ENCODE measurements at regions not wholly inside any gene's neighbourhood (a gene's known extent, or its start where the extent isn't known, plus 50 kb on each side); places are given as distances from the start of the nearest gene placed in this dataset.

DNA sequence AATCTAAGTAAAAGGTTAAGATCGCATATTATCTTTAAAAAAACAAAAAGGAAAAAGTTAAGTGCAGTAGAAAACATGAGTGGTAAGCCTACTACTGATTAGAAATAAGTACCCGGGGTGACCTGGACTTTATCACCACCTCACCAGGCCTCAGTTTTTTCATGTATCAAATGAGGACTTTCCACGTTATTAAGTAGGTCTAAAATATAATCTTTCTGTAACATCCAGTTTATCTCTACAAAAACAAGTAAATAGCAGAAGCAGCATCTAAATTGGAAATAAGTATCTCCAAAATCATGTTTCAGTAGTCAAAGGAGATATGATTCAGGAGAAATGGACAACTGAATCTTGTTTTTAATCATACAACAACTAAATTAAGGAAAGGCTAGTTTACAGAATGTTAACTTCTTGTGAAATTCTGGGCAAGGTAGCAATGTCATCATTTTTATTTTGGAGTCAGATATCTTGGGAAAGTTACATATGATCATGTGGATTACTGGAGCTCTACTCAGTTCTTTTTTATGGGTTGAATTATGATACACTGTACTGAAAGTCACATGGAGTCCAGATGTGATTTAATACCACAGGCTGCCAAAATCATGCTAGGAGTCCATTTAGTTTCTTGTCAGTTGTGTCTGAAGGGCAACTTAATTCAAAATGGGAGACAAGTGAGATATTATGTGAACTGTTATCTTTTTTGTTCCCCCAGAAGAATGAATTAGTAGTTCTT, 114.7 kb upstream of the PRL start:
- dilution Hi-C loops (cut with MboI; ENCODE audit: extremely low pct_ligation_motif_present, low sequenced_read_pairs): no loop called here
- Histone ChIP-seq H3K36me3 (ENCODE audit: control insufficient read depth in 2 of 2, extremely low read depth in 1 of 2, insufficient read depth in 2 of 2, low read length in 2 of 2) (no peaks in the 10 kb centered on the region), H2AFZ (ENCODE audit: control insufficient read depth, low read length) (no peak overlapping the region), H3K4me3 (ENCODE audit: control insufficient read depth in 2 of 3, extremely low read depth in 1 of 3, insufficient read depth in 2 of 3, low read depth in 1 of 3, low read length in 3 of 3) (no peak overlapping the region), H3K27me3 (ENCODE audit: control insufficient read depth, extremely low read depth, insufficient read depth, low read length) (no peaks in the 10 kb centered on the region), H3K4me1 (ENCODE audit: control insufficient read depth, extremely low read depth, insufficient read depth, low read length) (no peaks in the 10 kb centered on the region), H3K9me3 (ENCODE audit: control insufficient read depth, low read depth, low read length) (no peaks in the 10 kb centered on the region), H3K9me1 (ENCODE audit: control insufficient read depth, extremely low read depth, insufficient read depth, low read length) (no peaks in the 10 kb centered on the region), H4K20me1 (ENCODE audit: control insufficient read depth, extremely low read depth, insufficient read depth, low read length) (no peaks in the 10 kb centered on the region), H3K4me2 (ENCODE audit: control insufficient read depth, extremely low read depth, insufficient read depth, low read depth, low read length) (no peak overlapping the region), H3K9ac (ENCODE audit: control insufficient read depth, extremely low read depth, insufficient read depth, low read length) (no peak overlapping the region), H3K27ac (ENCODE audit: control insufficient read depth, insufficient read depth, low read length) (no peak overlapping the region), H3K79me2 (ENCODE audit: control insufficient read depth, insufficient read depth, low read length) (no peaks in the 10 kb centered on the region)
- FAIRE-seq: no peak
- no peak for TF ChIP-seq EZH2 (IDR thresholded peaks at IDR 0.05; ENCODE audit: low read length)
- no peak for DNase-seq (ENCODE audit: low read depth, low spot score)

DNA sequence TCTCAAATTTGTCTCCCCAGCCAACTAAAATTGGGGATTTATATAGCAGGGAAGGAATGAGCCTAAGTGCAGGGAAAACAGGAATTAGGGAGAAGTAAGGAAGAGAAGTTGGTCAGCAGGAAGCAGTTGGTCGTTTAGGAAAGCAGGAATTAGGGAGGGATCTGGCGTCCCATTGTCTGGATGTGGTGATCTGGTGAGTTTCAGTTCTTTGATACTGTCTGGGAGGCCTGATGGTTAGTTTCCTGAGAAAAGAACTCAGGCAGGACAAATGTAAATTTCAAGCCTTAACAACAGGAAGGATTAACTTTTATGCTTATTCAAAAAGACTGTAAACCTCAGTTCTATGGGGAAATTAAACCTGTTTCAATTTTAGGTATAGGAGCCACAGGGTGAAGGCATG, 116.2 kb upstream of the PRL start:
- H3K79me2 ChIP-seq (ENCODE audit: control insufficient read depth, insufficient read depth, low read length): no peaks in the 10 kb centered on the region
- no peak overlapping the region for H3K27ac ChIP-seq (ENCODE audit: control insufficient read depth, insufficient read depth, low read length)
- no peaks in the 10 kb centered on the region for H3K9me1 ChIP-seq (ENCODE audit: control insufficient read depth, extremely low read depth, insufficient read depth, low read length)
- no peaks in the 10 kb centered on the region for H4K20me1 ChIP-seq (ENCODE audit: control insufficient read depth, extremely low read depth, insufficient read depth, low read length)
- H3K9me3 ChIP-seq (ENCODE audit: control insufficient read depth, low read depth, low read length): no peaks in the 10 kb centered on the region
- dilution Hi-C loops (cut with MboI; ENCODE audit: extremely low pct_ligation_motif_present, low sequenced_read_pairs): no loop called here
- no peak overlapping the region for H2AFZ ChIP-seq (ENCODE audit: control insufficient read depth, low read length)
- DNase-seq (ENCODE audit: low read depth, low spot score) (no peak), FAIRE-seq (no peak)
- no peaks in the 10 kb centered on the region for H3K27me3 ChIP-seq (ENCODE audit: control insufficient read depth, extremely low read depth, insufficient read depth, low read length)
- H3K9ac ChIP-seq (ENCODE audit: control insufficient read depth, extremely low read depth, insufficient read depth, low read length): no peak overlapping the region
- TF ChIP-seq, protein P1, sequence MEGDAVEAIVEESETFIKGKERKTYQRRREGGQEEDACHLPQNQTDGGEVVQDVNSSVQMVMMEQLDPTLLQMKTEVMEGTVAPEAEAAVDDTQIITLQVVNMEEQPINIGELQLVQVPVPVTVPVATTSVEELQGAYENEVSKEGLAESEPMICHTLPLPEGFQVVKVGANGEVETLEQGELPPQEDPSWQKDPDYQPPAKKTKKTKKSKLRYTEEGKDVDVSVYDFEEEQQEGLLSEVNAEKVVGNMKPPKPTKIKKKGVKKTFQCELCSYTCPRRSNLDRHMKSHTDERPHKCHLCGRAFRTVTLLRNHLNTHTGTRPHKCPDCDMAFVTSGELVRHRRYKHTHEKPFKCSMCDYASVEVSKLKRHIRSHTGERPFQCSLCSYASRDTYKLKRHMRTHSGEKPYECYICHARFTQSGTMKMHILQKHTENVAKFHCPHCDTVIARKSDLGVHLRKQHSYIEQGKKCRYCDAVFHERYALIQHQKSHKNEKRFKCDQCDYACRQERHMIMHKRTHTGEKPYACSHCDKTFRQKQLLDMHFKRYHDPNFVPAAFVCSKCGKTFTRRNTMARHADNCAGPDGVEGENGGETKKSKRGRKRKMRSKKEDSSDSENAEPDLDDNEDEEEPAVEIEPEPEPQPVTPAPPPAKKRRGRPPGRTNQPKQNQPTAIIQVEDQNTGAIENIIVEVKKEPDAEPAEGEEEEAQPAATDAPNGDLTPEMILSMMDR (optimal IDR thresholded peaks at IDR 0.05 in 1 of 3, IDR thresholded peaks at IDR 0.05 in 1 of 3, conservative IDR thresholded peaks at IDR 0.05 in 1 of 3; ENCODE audit: extremely low read depth in 1 of 3, insufficient read depth in 2 of 3, low read length in 3 of 3): no peak
- TF ChIP-seq EZH2 (IDR thresholded peaks at IDR 0.05; ENCODE audit: low read length): no peak
- no peaks in the 10 kb centered on the region for H3K36me3 ChIP-seq (ENCODE audit: control insufficient read depth in 2 of 2, extremely low read depth in 1 of 2, insufficient read depth in 2 of 2, low read length in 2 of 2)
- no peak overlapping the region for H3K4me2 ChIP-seq (ENCODE audit: control insufficient read depth, extremely low read depth, insufficient read depth, low read depth, low read length)
- no peak overlapping the region for H3K4me3 ChIP-seq (ENCODE audit: control insufficient read depth in 2 of 3, extremely low read depth in 1 of 3, insufficient read depth in 2 of 3, low read depth in 1 of 3, low read length in 3 of 3)
- H3K4me1 ChIP-seq (ENCODE audit: control insufficient read depth, extremely low read depth, insufficient read depth, low read length): no peaks in the 10 kb centered on the region
